Neural progenitor cell (in vitro differentiated cells): ENCODE measurements at regions not wholly inside any gene's neighbourhood (a gene's known extent, or its start where the extent isn't known, plus 50 kb on each side); places are given as distances from the start of the nearest gene placed in this dataset.

ENCODE experiments used
- CTCF ChIP-seq: fragments of 200-600 bp; sonication (generic); IDR thresholded peaks from 2 replicates; pipeline ENCODE4 v1.5.1; 2017; ENCODE audit warnings: antibody characterized with exemption, mild to moderate bottlenecking
- EZH2phosphoT487 ChIP-seq: fragments of 200-600 bp; sonication (generic); IDR thresholded peaks from 2 replicates; pipeline ENCODE4 v1.6.1; 2017; ENCODE audit warnings: antibody characterized with exemption

GRCh38 chr1:63223426-63223825 is 98.9 kb upstream of the FOXD3 start:
- TF ChIP-seq EZH2phosphoT487 (no peak), CTCF (no peak)
